ENCODE measurements at regions not wholly inside any gene's neighbourhood (a gene's known extent, or its start where the extent isn't known, plus 50 kb on each side); places are given as distances from the start of the nearest gene placed in this dataset.
A peak's percentile ranks its signal among the peaks of the same experiment; 100 is the strongest.

GRCh38 chr22:44606126-44606525 lies 95.9 kb upstream of the PRR5 start:
- 64% methylated on average over 10 of the region's 12 CpGs for WGBS (ENCODE audit: insufficient coverage)
- H3K27me3 ChIP-seq (ENCODE audit: control insufficient read depth, insufficient read depth, low read length), result no peaks in the 10 kb centered on the region
- peaks cover 42% of the 10 kb centered on the region for H3K4me1 ChIP-seq (ENCODE audit: control insufficient read depth, insufficient read depth, low read length)
- H3K27ac ChIP-seq (ENCODE audit: low read depth, low read length), result no peak overlapping the region
- H3K4me3 ChIP-seq (ENCODE audit: low read depth, low read length), result no peak overlapping the region
- peak in 1 of 6 donors; percentile 62 for DNase-seq (ENCODE audit: low read depth in 4 of 6, low spot score in 6 of 6)
- H3K9me3 ChIP-seq (ENCODE audit: control insufficient read depth, insufficient read depth, low read length), result no peaks in the 10 kb centered on the region
- H3K36me3 ChIP-seq (ENCODE audit: control insufficient read depth, insufficient read depth, low read length), result no peaks in the 10 kb centered on the region

- Histone ChIP-seq H3K27me3 (ENCODE audit: control insufficient read depth, insufficient read depth, low read length) (no peaks in the 10 kb centered on the region), H3K27ac (ENCODE audit: low read depth, low read length) (no peak overlapping the region), H3K36me3 (ENCODE audit: control insufficient read depth, insufficient read depth, low read length) (no peaks in the 10 kb centered on the region), H3K9me3 (ENCODE audit: control insufficient read depth, insufficient read depth, low read length) (no peaks in the 10 kb centered on the region), H3K4me3 (ENCODE audit: low read depth, low read length) (no peak overlapping the region), H3K4me1 (ENCODE audit: control insufficient read depth, insufficient read depth, low read length) (peaks cover 42% of the 10 kb centered on the region)
- WGBS (ENCODE audit: insufficient coverage), result 62% methylated on average over 7 of the region's 9 CpGs
- DNase-seq (ENCODE audit: low read depth in 4 of 6, low spot score in 6 of 6), result peak in 2 of 6 donors; percentile 32 to 53
Observed at GRCh38 chr22:44605486-44605885, 96.5 kb upstream of the PRR5 start.

DNA sequence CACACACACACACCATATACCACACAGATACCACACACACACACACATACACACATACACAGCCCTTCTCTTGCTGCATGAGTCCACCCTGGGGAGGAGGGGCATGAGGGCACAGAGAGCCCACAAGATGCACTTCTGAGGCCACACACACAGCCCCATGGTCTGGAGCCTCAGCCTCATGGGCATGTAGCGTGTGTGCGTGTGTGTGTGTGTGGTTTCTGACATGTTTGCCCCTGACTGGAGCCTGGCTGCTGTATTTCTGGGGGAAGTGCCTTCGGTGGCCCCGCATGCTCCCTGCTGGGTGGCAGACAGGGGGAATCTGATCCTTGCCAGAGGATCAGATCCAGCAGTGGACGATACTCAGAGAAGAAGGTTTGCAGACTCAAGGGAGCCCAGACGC lies 97.0 kb upstream of the PRR5 start:
- DNase-seq (ENCODE audit: low read depth in 4 of 6, low spot score in 6 of 6), result no peak
- Histone ChIP-seq H3K27me3 (ENCODE audit: control insufficient read depth, insufficient read depth, low read length) (no peaks in the 10 kb centered on the region), H3K27ac (ENCODE audit: low read depth, low read length) (no peak overlapping the region), H3K4me3 (ENCODE audit: low read depth, low read length) (no peak overlapping the region), H3K9me3 (ENCODE audit: control insufficient read depth, insufficient read depth, low read length) (no peaks in the 10 kb centered on the region), H3K36me3 (ENCODE audit: control insufficient read depth, insufficient read depth, low read length) (no peaks in the 10 kb centered on the region), H3K4me1 (ENCODE audit: control insufficient read depth, insufficient read depth, low read length) (peaks cover 43% of the 10 kb centered on the region)
- WGBS (ENCODE audit: insufficient coverage), result 48% methylated on average over 3 of the region's 6 CpGs

DNA sequence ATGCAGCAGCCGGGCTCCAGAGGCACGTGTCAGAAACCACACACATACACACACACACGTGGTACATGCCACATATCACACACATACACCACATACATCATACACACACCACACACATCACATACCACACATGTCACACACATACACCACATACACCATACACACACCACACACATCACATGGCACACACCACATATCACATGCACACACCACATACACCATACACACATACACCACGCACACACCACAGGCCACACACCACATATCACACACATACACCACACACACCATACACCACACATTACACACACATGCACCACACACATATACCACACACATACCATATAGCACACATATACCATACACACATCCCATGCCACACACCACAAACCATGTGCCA lies 97.5 kb upstream of the PRR5 start:
- 92% methylated on average over 4 of the region's 4 CpGs for WGBS (ENCODE audit: insufficient coverage)
- Histone ChIP-seq H3K27me3 (ENCODE audit: control insufficient read depth, insufficient read depth, low read length) (no peaks in the 10 kb centered on the region), H3K4me1 (ENCODE audit: control insufficient read depth, insufficient read depth, low read length) (peaks cover 43% of the 10 kb centered on the region), H3K4me3 (ENCODE audit: low read depth, low read length) (no peak overlapping the region), H3K27ac (ENCODE audit: low read depth, low read length) (no peak overlapping the region), H3K36me3 (ENCODE audit: control insufficient read depth, insufficient read depth, low read length) (no peaks in the 10 kb centered on the region), H3K9me3 (ENCODE audit: control insufficient read depth, insufficient read depth, low read length) (no peaks in the 10 kb centered on the region)
- DNase-seq (ENCODE audit: low read depth in 4 of 6, low spot score in 6 of 6), result no peak

DNA sequence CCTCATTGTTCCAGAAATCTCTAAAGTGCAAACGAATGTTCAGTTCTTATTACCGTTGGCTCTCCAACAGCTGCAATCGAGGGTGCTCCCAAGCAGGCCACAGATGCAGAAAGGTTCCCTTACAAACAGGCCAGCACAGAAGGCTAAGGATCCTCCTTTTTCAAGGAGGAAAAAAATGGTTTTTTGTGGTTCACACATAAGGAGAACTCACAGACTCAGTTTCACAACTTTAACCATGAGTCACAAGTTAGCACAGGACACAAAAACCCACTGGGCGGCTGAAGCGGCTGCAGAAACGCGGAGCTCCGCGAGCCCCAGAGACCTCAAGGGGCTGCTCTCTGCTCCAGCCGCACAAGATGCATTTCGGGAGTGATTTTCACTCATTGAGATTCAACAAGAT lies 98.2 kb upstream of the PRR5 start:
- Histone ChIP-seq H3K4me3 (ENCODE audit: low read depth, low read length) (no peak overlapping the region), H3K9me3 (ENCODE audit: control insufficient read depth, insufficient read depth, low read length) (no peaks in the 10 kb centered on the region), H3K4me1 (ENCODE audit: control insufficient read depth, insufficient read depth, low read length) (peaks cover 43% of the 10 kb centered on the region), H3K36me3 (ENCODE audit: control insufficient read depth, insufficient read depth, low read length) (no peaks in the 10 kb centered on the region), H3K27me3 (ENCODE audit: control insufficient read depth, insufficient read depth, low read length) (no peaks in the 10 kb centered on the region), H3K27ac (ENCODE audit: low read depth, low read length) (no peak overlapping the region)
- WGBS (ENCODE audit: insufficient coverage), result 96% methylated on average over 8 of the region's 11 CpGs
- no peak for DNase-seq (ENCODE audit: low read depth in 4 of 6, low spot score in 6 of 6)

DNA sequence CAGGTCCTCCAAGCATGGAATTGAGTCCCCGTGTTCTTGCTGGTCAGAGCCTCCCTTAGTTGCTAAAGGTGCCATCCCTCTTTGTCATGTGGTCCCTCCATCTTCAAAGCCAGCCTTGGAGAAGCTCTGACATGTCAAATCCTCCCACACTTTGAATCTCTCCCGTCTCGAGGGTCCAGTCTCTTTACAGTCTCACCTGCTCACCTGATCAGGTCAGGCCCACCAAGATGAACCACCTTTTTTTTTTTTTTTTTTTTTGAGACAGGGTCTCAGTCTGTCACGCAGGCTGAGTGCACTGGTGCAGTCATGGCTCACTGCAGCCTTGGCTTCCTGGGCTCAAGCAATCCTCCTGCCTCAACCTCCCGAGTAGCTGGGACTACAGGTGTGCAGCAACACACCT lies 100.3 kb upstream of the PRR5 start:
- H3K4me3 ChIP-seq (ENCODE audit: low read depth, low read length), result no peak overlapping the region
- H3K4me1 ChIP-seq (ENCODE audit: control insufficient read depth, insufficient read depth, low read length), result peaks cover 52% of the 10 kb centered on the region
- WGBS (ENCODE audit: insufficient coverage), result 98% methylated on average over 3 of the region's 5 CpGs
- no peak for DNase-seq (ENCODE audit: low read depth in 4 of 6, low spot score in 6 of 6)
- H3K27me3 ChIP-seq (ENCODE audit: control insufficient read depth, insufficient read depth, low read length), result no peaks in the 10 kb centered on the region
- H3K36me3 ChIP-seq (ENCODE audit: control insufficient read depth, insufficient read depth, low read length), result no peaks in the 10 kb centered on the region
- no peaks in the 10 kb centered on the region for H3K9me3 ChIP-seq (ENCODE audit: control insufficient read depth, insufficient read depth, low read length)
- no peak overlapping the region for H3K27ac ChIP-seq (ENCODE audit: low read depth, low read length)

- no peak for DNase-seq (ENCODE audit: low read depth in 4 of 6, low spot score in 6 of 6)
- Histone ChIP-seq H3K4me3 (ENCODE audit: low read depth, low read length) (no peak overlapping the region), H3K27ac (ENCODE audit: low read depth, low read length) (no peak overlapping the region), H3K9me3 (ENCODE audit: control insufficient read depth, insufficient read depth, low read length) (no peaks in the 10 kb centered on the region), H3K4me1 (ENCODE audit: control insufficient read depth, insufficient read depth, low read length) (peaks cover 52% of the 10 kb centered on the region), H3K36me3 (ENCODE audit: control insufficient read depth, insufficient read depth, low read length) (no peaks in the 10 kb centered on the region), H3K27me3 (ENCODE audit: control insufficient read depth, insufficient read depth, low read length) (peaks cover 4% of the 10 kb centered on the region)
- WGBS (ENCODE audit: insufficient coverage), result 91% methylated on average over 6 of the region's 7 CpGs
Observed at GRCh38 chr22:44601189-44601588, 100.8 kb upstream of the PRR5 start.

DNA sequence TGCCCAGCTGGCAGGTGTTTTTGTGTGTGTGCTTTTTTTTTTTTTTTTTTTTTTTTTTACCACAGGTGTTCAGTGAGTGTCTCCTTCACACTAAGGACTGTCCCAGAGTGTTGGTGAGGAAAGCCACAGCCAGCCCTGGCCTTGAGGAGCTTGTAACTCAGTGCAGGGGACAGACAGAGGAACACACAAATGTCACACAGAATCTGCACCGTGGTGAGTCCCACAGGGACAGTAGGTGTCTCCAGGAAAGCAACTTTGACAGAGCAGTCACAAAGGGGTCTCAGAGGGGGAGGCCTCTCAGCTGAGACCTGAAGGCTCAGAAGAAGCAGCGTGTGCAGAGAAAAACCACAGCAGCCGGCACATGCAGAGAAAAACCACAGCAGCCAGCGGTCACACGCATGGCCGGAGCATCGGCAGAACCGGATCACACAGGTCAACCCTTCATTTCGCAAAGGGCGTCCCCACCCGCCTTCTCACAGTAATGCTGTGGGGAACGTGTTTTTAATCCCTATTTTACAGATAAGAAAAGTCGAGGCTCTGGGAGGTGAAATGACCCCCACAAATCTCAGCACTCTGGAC lies 101.7 kb upstream of the PRR5 start:
- 85% methylated on average over 12 of the region's 13 CpGs for WGBS (ENCODE audit: insufficient coverage)

DNA sequence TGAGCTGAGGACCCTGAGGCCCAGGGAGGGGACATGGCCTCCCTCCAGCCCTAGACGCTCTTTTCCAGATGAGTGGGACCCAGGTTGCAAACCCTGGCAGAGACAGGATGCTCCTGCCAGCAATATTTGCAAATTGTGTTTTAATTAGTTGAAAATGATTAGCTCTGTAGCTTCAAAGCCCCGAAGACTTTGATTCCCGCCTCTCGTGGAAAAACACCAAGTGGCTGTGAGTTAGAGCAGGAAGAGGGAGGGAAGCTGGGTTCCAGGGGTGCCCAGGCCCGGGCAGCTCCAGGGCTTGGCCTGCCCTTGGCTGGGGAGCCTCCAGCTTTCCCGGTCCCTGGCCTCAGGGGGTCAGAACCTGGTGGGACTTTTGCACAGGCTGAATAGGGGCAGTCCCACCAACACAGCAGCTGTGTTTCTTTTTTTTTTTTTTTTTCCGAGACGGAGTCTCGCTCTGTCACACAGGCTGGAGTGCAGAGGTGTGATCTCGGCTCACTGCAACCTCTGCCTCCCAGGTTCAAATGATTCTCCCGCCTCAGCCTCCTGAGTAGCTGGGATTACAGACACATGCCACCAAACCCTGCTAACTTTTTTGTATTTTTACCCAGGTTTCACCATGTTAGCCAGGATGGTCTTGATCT lies 101.6 kb upstream of the RTL6 start:
- Histone ChIP-seq H3K27ac (ENCODE audit: low read depth, low read length) (no peak overlapping the region), H3K4me3 (ENCODE audit: low read depth, low read length) (no peak overlapping the region), H3K9me3 (ENCODE audit: control insufficient read depth, insufficient read depth, low read length) (no peaks in the 10 kb centered on the region), H3K36me3 (ENCODE audit: control insufficient read depth, insufficient read depth, low read length) (no peaks in the 10 kb centered on the region), H3K4me1 (ENCODE audit: control insufficient read depth, insufficient read depth, low read length) (peaks cover 52% of the 10 kb centered on the region), H3K27me3 (ENCODE audit: control insufficient read depth, insufficient read depth, low read length) (peaks cover 9% of the 10 kb centered on the region)
- peak in 1 of 6 donors; percentile 80 for DNase-seq (ENCODE audit: low read depth in 4 of 6, low spot score in 6 of 6)
- WGBS (ENCODE audit: insufficient coverage), result 59% methylated on average over 6 of the region's 11 CpGs

More for the DNA sequence above, 101.7 kb upstream of the PRR5 start:
- Histone ChIP-seq H3K4me1 (ENCODE audit: control insufficient read depth, insufficient read depth, low read length) (peaks cover 52% of the 10 kb centered on the region), H3K4me3 (ENCODE audit: low read depth, low read length) (no peak overlapping the region), H3K36me3 (ENCODE audit: control insufficient read depth, insufficient read depth, low read length) (no peaks in the 10 kb centered on the region), H3K27me3 (ENCODE audit: control insufficient read depth, insufficient read depth, low read length) (peaks cover 4% of the 10 kb centered on the region), H3K9me3 (ENCODE audit: control insufficient read depth, insufficient read depth, low read length) (no peaks in the 10 kb centered on the region), H3K27ac (ENCODE audit: low read depth, low read length) (no peak overlapping the region)
- no peak for DNase-seq (ENCODE audit: low read depth in 4 of 6, low spot score in 6 of 6)

DNA sequence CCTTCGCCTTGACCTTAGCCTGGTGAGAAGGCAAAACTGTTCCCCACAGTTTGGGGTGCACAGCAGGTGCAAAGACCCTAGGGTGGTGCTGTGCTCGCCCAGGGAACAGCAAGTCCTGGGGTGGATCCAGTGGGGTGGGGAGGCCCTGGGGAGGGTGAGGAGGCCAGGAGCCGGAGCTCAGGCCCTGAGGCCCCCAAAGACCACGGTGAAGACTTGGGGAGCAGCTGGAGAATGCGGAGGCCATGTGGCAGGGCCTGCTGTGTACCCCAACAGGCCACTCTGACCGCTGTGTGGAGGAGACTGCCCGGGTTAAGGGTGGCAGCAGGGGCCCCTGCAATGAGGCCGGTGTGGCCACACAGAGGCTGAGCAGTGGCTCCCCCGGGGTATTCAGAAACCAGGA lies 101.1 kb upstream of the RTL6 start:
- Histone ChIP-seq H3K36me3 (ENCODE audit: control insufficient read depth, insufficient read depth, low read length) (no peaks in the 10 kb centered on the region), H3K4me1 (ENCODE audit: control insufficient read depth, insufficient read depth, low read length) (peaks cover 52% of the 10 kb centered on the region)

More for the DNA sequence above, 101.1 kb upstream of the RTL6 start:
- no peak overlapping the region for H3K27ac ChIP-seq (ENCODE audit: low read depth, low read length)
- no peaks in the 10 kb centered on the region for H3K9me3 ChIP-seq (ENCODE audit: control insufficient read depth, insufficient read depth, low read length)
- H3K4me3 ChIP-seq (ENCODE audit: low read depth, low read length), result no peak overlapping the region
- 74% methylated on average over 9 of the region's 9 CpGs for WGBS (ENCODE audit: insufficient coverage)
- no peak for DNase-seq (ENCODE audit: low read depth in 4 of 6, low spot score in 6 of 6)
- H3K27me3 ChIP-seq (ENCODE audit: control insufficient read depth, insufficient read depth, low read length), result peaks cover 10% of the 10 kb centered on the region

All from spinal cord (tissue), 9 donors.